ENCODE measurements at regions not wholly inside any gene's neighbourhood (a gene's known extent, or its start where the extent isn't known, plus 50 kb on each side); places are given as distances from the start of the nearest gene placed in this dataset.

DNA sequence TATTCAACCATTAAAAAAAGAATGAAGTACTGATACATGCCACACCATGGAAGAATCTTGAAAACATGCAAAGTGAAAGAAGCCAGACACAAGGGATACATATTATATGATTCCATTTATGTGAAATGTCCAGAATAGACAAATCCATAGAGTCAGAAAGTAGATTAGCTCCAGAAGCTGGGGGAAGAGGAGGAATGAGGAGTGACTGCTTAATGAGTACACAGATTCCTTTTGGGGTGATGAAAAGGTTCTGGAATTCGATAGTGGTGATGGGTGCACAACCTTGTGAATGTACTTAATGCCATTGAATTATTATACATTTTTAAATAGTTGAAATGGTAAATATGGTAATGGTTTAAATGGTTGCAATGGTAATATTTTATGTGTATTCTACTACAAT, 90.6 kb upstream of the SPATA12 start:
- peaks cover 7% of the 10 kb centered on the region for H3K4me1 Mint-ChIP-seq (ENCODE audit: low read depth)
- H3K4me3 Mint-ChIP-seq = no peak overlapping the region
- no peak overlapping the region for H3K27ac Mint-ChIP-seq
- no peaks in the 10 kb centered on the region for H3K27me3 Mint-ChIP-seq (ENCODE audit: low read depth)
- intact Hi-C loops (cut with micrococcal nuclease) = no loop called here
- peaks cover 3% of the 10 kb centered on the region for H3K9me3 Mint-ChIP-seq
- CTCF ChIA-PET = interaction anchor here (1.4 kb wide), 1 partner anchor 20 kb away, joined by 5 read pairs; no protein-coding TSS in a partner anchor
- H3K36me3 Mint-ChIP-seq (ENCODE audit: low read depth) = no peaks in the 10 kb centered on the region
- DNase-seq = no peak

GRCh38 chr3:56966509-56966908, 94.0 kb upstream of the SPATA12 start:
- intact Hi-C loops (cut with micrococcal nuclease) = no loop called here
- H3K27me3 Mint-ChIP-seq (ENCODE audit: low read depth) = no peaks in the 10 kb centered on the region
- H3K36me3 Mint-ChIP-seq (ENCODE audit: low read depth) = no peaks in the 10 kb centered on the region
- no peak for DNase-seq
- CTCF ChIA-PET = interaction anchor here (0.6 kb wide), 1 partner anchor 39 kb away, joined by 3 read pairs; no protein-coding TSS in a partner anchor
- H3K9me3 Mint-ChIP-seq = peaks cover 1% of the 10 kb centered on the region
- no peak overlapping the region for H3K27ac Mint-ChIP-seq
- peaks cover 7% of the 10 kb centered on the region for H3K4me1 Mint-ChIP-seq (ENCODE audit: low read depth)
- H3K4me3 Mint-ChIP-seq = no peak overlapping the region

DNA sequence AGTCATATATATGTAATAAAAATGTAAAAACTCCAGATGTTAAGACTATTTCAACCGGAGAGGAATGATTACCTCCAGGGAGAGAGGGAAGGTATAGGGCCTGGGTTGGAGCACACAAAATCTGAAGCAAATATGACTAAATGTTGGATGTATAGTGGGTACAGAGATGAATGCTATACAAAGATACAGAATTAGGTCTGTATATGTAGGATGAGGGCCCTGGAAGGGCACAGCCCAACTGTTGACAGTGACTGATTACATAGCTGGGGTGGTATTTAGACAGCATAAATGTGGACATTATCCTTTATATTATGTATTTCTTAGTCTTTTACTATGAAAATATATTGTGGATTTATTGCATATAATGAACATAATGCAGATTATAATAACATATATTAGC, 94.4 kb upstream of the SPATA12 start:
- Mint-ChIP-seq H3K27me3 (ENCODE audit: low read depth) (no peaks in the 10 kb centered on the region), H3K36me3 (ENCODE audit: low read depth) (no peaks in the 10 kb centered on the region), H3K4me3 (no peak overlapping the region), H3K4me1 (ENCODE audit: low read depth) (peaks cover 7% of the 10 kb centered on the region), H3K9me3 (peaks cover 1% of the 10 kb centered on the region), H3K27ac (no peak overlapping the region)
- intact Hi-C loops (cut with micrococcal nuclease) = no loop called here
- CTCF ChIA-PET = no interaction called here
- no peak for DNase-seq

DNA sequence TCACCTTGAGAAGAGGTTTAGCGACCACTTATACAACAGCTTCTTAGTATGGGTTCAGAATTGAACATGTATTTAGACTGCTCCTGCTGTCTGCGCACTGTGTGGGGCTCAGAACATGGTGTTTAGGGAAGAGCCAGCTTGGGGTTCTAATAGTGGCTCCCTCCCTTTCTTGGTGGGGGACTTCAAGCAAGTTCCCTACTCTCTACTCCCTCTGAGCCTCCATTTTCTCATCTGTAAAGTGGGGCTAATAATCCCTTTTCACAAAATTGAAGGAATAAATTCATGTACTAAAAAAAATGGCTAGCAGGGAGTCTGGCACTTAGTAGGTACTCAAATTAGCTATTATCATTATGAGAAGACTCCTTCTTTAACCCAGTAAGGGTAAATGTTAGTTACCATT, 97.5 kb upstream of the SPATA12 start:
- H3K4me3 Mint-ChIP-seq = no peak overlapping the region
- H3K36me3 Mint-ChIP-seq (ENCODE audit: low read depth) = no peaks in the 10 kb centered on the region
- intact Hi-C loops (cut with micrococcal nuclease) = no loop called here
- CTCF ChIA-PET = interaction anchor here (1.1 to 1.7 kb wide), 3 partner anchors 8 to 106 kb away, joined by 3 to 4 read pairs (median 4); no protein-coding TSS in a partner anchor
- H3K9me3 Mint-ChIP-seq = peaks cover 1% of the 10 kb centered on the region
- no peaks in the 10 kb centered on the region for H3K27me3 Mint-ChIP-seq (ENCODE audit: low read depth)
- no peak overlapping the region for H3K27ac Mint-ChIP-seq
- peaks cover 10% of the 10 kb centered on the region for H3K4me1 Mint-ChIP-seq (ENCODE audit: low read depth)
- DNase-seq = no peak

- no peak for DNase-seq
- intact Hi-C loops (cut with micrococcal nuclease) = no loop called here
- Mint-ChIP-seq H3K4me1 (ENCODE audit: low read depth) (peaks cover 12% of the 10 kb centered on the region), H3K4me3 (no peak overlapping the region), H3K27me3 (ENCODE audit: low read depth) (no peaks in the 10 kb centered on the region), H3K9me3 (peaks cover 1% of the 10 kb centered on the region), H3K27ac (no peak overlapping the region), H3K36me3 (ENCODE audit: low read depth) (no peaks in the 10 kb centered on the region)
- CTCF ChIA-PET = interaction anchor here (0.7 to 1.7 kb wide), 6 partner anchors 9 to 137 kb away, joined by 3 to 4 read pairs (median 3); no protein-coding TSS in a partner anchor
Observed at GRCh38 chr3:56962206-56962605, 98.3 kb upstream of the SPATA12 start.

GRCh38 chr3:56960234-56960917, 100.1 kb upstream of the SPATA12 start:
- CTCF ChIA-PET = interaction anchor here (0.6 kb wide), 1 partner anchor 99 kb away, joined by 5 read pairs; no protein-coding TSS in a partner anchor
- Mint-ChIP-seq H3K4me3 (no peak overlapping the region), H3K27me3 (ENCODE audit: low read depth) (no peaks in the 10 kb centered on the region), H3K27ac (peak overlapping the region; percentile 63), H3K9me3 (peaks cover 1% of the 10 kb centered on the region), H3K4me1 (ENCODE audit: low read depth) (peaks cover 12% of the 10 kb centered on the region), H3K36me3 (ENCODE audit: low read depth) (no peaks in the 10 kb centered on the region)
- intact Hi-C loops (cut with micrococcal nuclease) = no loop called here
- no peak for DNase-seq

DNA sequence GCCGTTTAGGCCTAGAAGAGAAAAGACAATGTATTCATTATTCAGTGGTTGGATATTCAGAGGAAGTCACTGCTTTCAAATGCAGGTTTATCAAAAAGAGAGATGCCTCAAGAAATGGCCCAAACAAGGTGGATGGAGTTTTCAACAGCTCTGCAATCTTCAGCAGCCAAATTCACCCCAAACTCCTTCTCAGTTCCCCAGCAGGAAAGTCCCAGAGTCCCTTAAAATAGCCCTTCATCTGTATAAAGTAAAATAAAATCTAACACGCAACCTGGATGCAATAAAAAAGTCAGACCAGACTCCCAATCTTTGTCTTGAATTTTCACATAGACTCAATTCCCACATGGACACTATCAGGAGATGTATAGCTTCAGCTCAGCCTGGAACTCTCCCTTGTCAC, 101.6 kb upstream of the SPATA12 start:
- peaks cover 12% of the 10 kb centered on the region for H3K4me1 Mint-ChIP-seq (ENCODE audit: low read depth)
- H3K36me3 Mint-ChIP-seq (ENCODE audit: low read depth) = no peaks in the 10 kb centered on the region
- H3K27me3 Mint-ChIP-seq (ENCODE audit: low read depth) = no peaks in the 10 kb centered on the region
- H3K4me3 Mint-ChIP-seq = no peak overlapping the region
- H3K27ac Mint-ChIP-seq = no peak overlapping the region
- DNase-seq = no peak
- intact Hi-C loops (cut with micrococcal nuclease) = no loop called here
- no peaks in the 10 kb centered on the region for H3K9me3 Mint-ChIP-seq
- CTCF ChIA-PET = interaction anchor here (0.6 kb wide), 1 partner anchor 887 kb away, joined by 3 read pairs; no protein-coding TSS in a partner anchor

GRCh38 chr3:56957522-56957921, 102.9 kb upstream of the SPATA12 start:
- H3K9me3 Mint-ChIP-seq = no peaks in the 10 kb centered on the region
- peaks cover 12% of the 10 kb centered on the region for H3K4me1 Mint-ChIP-seq (ENCODE audit: low read depth)
- H3K4me3 Mint-ChIP-seq = no peak overlapping the region
- peak overlapping the region; percentile 1 for H3K27ac Mint-ChIP-seq
- H3K27me3 Mint-ChIP-seq (ENCODE audit: low read depth) = no peaks in the 10 kb centered on the region
- H3K36me3 Mint-ChIP-seq (ENCODE audit: low read depth) = no peaks in the 10 kb centered on the region
- CTCF ChIA-PET = interaction anchor here (1.0 to 1.1 kb wide), 4 partner anchors 24 to 258 kb away, joined by 3 to 4 read pairs (median 3); no protein-coding TSS in a partner anchor
- no peak for DNase-seq
- intact Hi-C loops (cut with micrococcal nuclease) = no loop called here

DNA sequence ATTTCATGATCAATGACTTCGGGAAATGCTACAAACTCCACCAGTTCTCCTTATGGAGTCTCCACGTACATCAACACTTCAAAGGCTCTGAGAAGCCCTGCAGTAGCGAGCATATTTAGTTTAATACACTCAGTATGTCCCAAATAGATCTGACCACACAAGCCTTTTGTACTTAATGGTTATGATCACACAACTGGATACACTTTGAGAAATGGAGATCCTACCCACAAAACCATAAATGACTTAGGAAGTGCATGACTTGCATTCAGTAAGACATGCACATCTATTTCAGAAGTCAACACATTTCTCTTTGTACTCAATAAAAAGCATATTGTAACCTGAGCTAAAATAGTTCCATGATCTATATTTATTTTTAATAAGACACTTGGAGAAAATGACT, 103.6 kb upstream of the SPATA12 start:
- CTCF ChIA-PET = interaction anchor here (1.0 kb wide), 1 partner anchor 24 kb away, joined by 3 read pairs; no protein-coding TSS in a partner anchor
- H3K36me3 Mint-ChIP-seq (ENCODE audit: low read depth) = no peaks in the 10 kb centered on the region

GRCh38 chr3:56955492-56956111, 104.9 kb upstream of the SPATA12 start:
- Mint-ChIP-seq H3K27me3 (ENCODE audit: low read depth) (no peaks in the 10 kb centered on the region), H3K4me1 (ENCODE audit: low read depth) (peaks cover 9% of the 10 kb centered on the region), H3K9me3 (no peaks in the 10 kb centered on the region), H3K36me3 (ENCODE audit: low read depth) (no peaks in the 10 kb centered on the region), H3K27ac (no peak overlapping the region), H3K4me3 (no peak overlapping the region)
- DNase-seq = no peak
- CTCF ChIA-PET = no interaction called here
- intact Hi-C loops (cut with micrococcal nuclease) = no loop called here

More for the DNA sequence above, 103.6 kb upstream of the SPATA12 start:
- intact Hi-C loops (cut with micrococcal nuclease) = no loop called here
- DNase-seq = no peak
- Mint-ChIP-seq H3K27ac (no peak overlapping the region), H3K9me3 (no peaks in the 10 kb centered on the region), H3K4me3 (no peak overlapping the region), H3K4me1 (ENCODE audit: low read depth) (peaks cover 12% of the 10 kb centered on the region), H3K27me3 (ENCODE audit: low read depth) (no peaks in the 10 kb centered on the region)

DNA sequence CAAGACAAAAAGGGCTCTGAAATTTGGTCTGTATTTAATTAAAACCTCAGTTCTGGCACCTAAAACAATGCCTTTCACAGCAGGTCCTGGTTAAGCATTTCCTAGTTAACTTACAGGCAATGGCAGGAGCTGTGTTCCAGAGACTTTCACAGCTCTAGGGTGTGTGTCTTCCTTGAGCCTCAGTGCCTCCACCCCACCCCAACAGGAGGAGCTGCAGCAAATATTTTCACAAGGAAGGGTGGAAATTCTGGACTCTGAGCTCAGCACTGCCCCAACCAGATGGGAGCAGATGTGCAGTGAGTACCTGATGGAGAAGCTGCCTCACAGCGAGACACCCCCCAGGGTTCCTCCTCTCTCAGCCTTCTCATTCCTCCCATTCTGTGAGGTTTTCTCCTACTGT, 106.3 kb upstream of the SPATA12 start:
- Mint-ChIP-seq H3K9me3 (no peaks in the 10 kb centered on the region), H3K36me3 (ENCODE audit: low read depth) (no peaks in the 10 kb centered on the region), H3K27me3 (ENCODE audit: low read depth) (no peaks in the 10 kb centered on the region), H3K4me3 (no peak overlapping the region), H3K4me1 (ENCODE audit: low read depth) (peaks cover 4% of the 10 kb centered on the region), H3K27ac (no peak overlapping the region)
- intact Hi-C loops (cut with micrococcal nuclease) = no loop called here
- DNase-seq = no peak
- CTCF ChIA-PET = no interaction called here

DNA sequence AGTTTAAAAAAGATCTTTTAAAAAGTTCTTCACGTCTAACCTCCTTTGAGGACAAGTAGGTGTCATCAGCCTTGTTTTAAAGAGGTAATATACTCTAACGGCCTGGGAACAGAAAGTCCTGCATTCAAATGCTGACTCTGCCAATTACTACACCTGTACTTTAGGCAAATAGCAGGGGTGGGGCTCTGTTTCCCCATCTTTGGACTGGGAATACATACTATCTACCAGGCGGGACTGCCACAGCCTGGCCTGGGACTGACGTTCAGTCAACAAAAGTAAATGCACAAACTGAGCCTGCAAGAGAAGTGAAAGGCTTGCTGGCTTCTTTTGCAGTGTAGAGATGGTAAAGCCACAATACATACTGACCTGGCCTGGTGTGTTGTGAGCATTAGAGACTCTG, 107.6 kb upstream of the SPATA12 start:
- CTCF ChIA-PET = no interaction called here
- Mint-ChIP-seq H3K4me3 (no peak overlapping the region), H3K36me3 (ENCODE audit: low read depth) (no peaks in the 10 kb centered on the region), H3K9me3 (no peaks in the 10 kb centered on the region), H3K4me1 (ENCODE audit: low read depth) (peaks cover 2% of the 10 kb centered on the region), H3K27ac (no peak overlapping the region), H3K27me3 (ENCODE audit: low read depth) (no peaks in the 10 kb centered on the region)
- DNase-seq = no peak
- intact Hi-C loops (cut with micrococcal nuclease) = no loop called here

GRCh38 chr3:56952061-56952460, 108.4 kb upstream of the SPATA12 start:
- H3K9me3 Mint-ChIP-seq = peaks cover 2% of the 10 kb centered on the region
- no peak overlapping the region for H3K27ac Mint-ChIP-seq

More at GRCh38 chr3:56952061-56952460, 108.4 kb upstream of the SPATA12 start:
- no peaks in the 10 kb centered on the region for H3K36me3 Mint-ChIP-seq (ENCODE audit: low read depth)
- no peak for DNase-seq
- intact Hi-C loops (cut with micrococcal nuclease) = no loop called here
- H3K27me3 Mint-ChIP-seq (ENCODE audit: low read depth) = no peaks in the 10 kb centered on the region
- H3K4me3 Mint-ChIP-seq = no peak overlapping the region
- no peaks in the 10 kb centered on the region for H3K4me1 Mint-ChIP-seq (ENCODE audit: low read depth)
- CTCF ChIA-PET = interaction anchor here (0.6 kb wide), 1 partner anchor 200 kb away, joined by 3 read pairs; no protein-coding TSS in a partner anchor

All from activated naive CD4-positive, alpha-beta T cell treated with anti-CD3 and anti-CD28 coated beads for 36 hours (primary cell).